Mesenchymal stem cell (in vitro differentiated cells and primary cell): ENCODE measurements at regions not wholly inside any gene's neighbourhood (a gene's known extent, or its start where the extent isn't known, plus 50 kb on each side); places are given as distances from the start of the nearest gene placed in this dataset.
"Not testable (repeated sequence)": the region's sequence is repeated elsewhere in the genome, so short reads cannot be mapped to it uniquely, and the experiment has no call there.

Experiments
- DNase-seq: peaks from one replicate; pipeline ENCODE4 v3.0.0-alpha.2; 2013
- H2AFZ ChIP-seq: one replicate; pipeline ENCODE4 v1.6.1; 2013; ENCODE audit warnings: low read depth, mild to moderate bottlenecking, control low read depth, inconsistent platforms, low read length, moderate library complexity
- H2AK5ac ChIP-seq: 2 replicates; pipeline ENCODE4 v1.6.1; 2013; ENCODE audit warnings: low read length, moderate library complexity, mild to moderate bottlenecking, inconsistent platforms; ENCODE audit not compliant: severe bottlenecking
- H2BK120ac ChIP-seq: one replicate; pipeline ENCODE4 v1.6.1; 2013; ENCODE audit warnings: low read depth, mild to moderate bottlenecking, inconsistent platforms, low read length, moderate library complexity
- H2BK12ac ChIP-seq, 2 experiments: one replicate each; pipeline ENCODE4 v1.6.1; 2013; ENCODE audit warnings: inconsistent platforms in 2 of 2, low read length in 2 of 2, mild to moderate bottlenecking in 2 of 2, moderate library complexity in 2 of 2, control low read depth in 1 of 2
- H2BK15ac ChIP-seq: one replicate; pipeline ENCODE4 v1.6.1; 2013; ENCODE audit warnings: mild to moderate bottlenecking, low read depth, inconsistent platforms; ENCODE audit not compliant: poor library complexity, severe bottlenecking
- H2BK5ac ChIP-seq: 2 replicates; pipeline ENCODE4 v1.6.1; 2013; ENCODE audit warnings: low read depth, mild to moderate bottlenecking, low read length, control low read depth, inconsistent platforms; ENCODE audit not compliant: poor library complexity, severe bottlenecking
- H3K14ac ChIP-seq, 2 experiments: one replicate each; pipeline ENCODE4 v1.6.1; 2013; ENCODE audit warnings: inconsistent platforms in 2 of 2, low read length in 2 of 2, control low read depth in 1 of 2, mild to moderate bottlenecking in 1 of 2, moderate library complexity in 1 of 2
- H3K18ac ChIP-seq, 2 experiments: one replicate each; pipeline ENCODE4 v1.6.1; 2013; ENCODE audit warnings: inconsistent platforms in 2 of 2, low read length in 2 of 2, control low read depth in 1 of 2, low read depth in 1 of 2, mild to moderate bottlenecking in 1 of 2
- H3K23ac ChIP-seq, 2 experiments: one replicate each; pipeline ENCODE4 v1.6.1; 2013; ENCODE audit warnings: inconsistent platforms in 2 of 2, low read length in 2 of 2, mild to moderate bottlenecking in 2 of 2, moderate library complexity in 2 of 2, control low read depth in 1 of 2
- H3K27ac ChIP-seq: 2 replicates; pipeline ENCODE4 v1.5.1; 2013; ENCODE audit warnings: mild to moderate bottlenecking, moderate library complexity, low read length, control low read depth, inconsistent platforms; ENCODE audit not compliant: poor library complexity, severe bottlenecking
- H3K27me3 ChIP-seq, 2 experiments: 2 replicates each; pipeline versions ENCODE4 v1.6.1 to v1.7.0; 2013; ENCODE audit warnings: low read length in 2 of 2, mild to moderate bottlenecking in 2 of 2, moderate library complexity in 2 of 2, control low read depth in 1 of 2, inconsistent platforms in 1 of 2; ENCODE audit not compliant: control insufficient read depth in 1 of 2, insufficient read depth in 1 of 2
- H3K36me3 ChIP-seq, 2 experiments: 2 replicates each; pipeline versions ENCODE4 v1.6.1 to v1.7.0; 2013; ENCODE audit warnings: low read length in 2 of 2, control low read depth in 1 of 2, inconsistent platforms in 1 of 2, low read depth in 1 of 2, mild to moderate bottlenecking in 1 of 2; ENCODE audit not compliant: insufficient read depth in 2 of 2, control insufficient read depth in 1 of 2
- H3K4ac ChIP-seq, 2 experiments: one replicate each; pipeline ENCODE4 v1.6.1; 2013; ENCODE audit warnings: inconsistent platforms in 2 of 2, low read length in 2 of 2, mild to moderate bottlenecking in 2 of 2, moderate library complexity in 2 of 2, control low read depth in 1 of 2, low read depth in 1 of 2
- H3K4me1 ChIP-seq: 2 replicates; pipeline ENCODE4 v1.6.1; 2013; ENCODE audit warnings: low read depth, low read length, control low read depth; ENCODE audit not compliant: control insufficient read depth, insufficient read depth
- H3K4me2 ChIP-seq: 2 replicates; pipeline ENCODE4 v1.6.1; 2013; ENCODE audit warnings: low read length, mild to moderate bottlenecking, inconsistent platforms; ENCODE audit not compliant: poor library complexity, severe bottlenecking
- H3K4me3 ChIP-seq, 2 experiments: 2 replicates each; pipeline versions ENCODE4 v1.5.1 to v1.7.0; 2013; ENCODE audit warnings: low read length in 2 of 2, mild to moderate bottlenecking in 2 of 2, control low read depth in 1 of 2, low read depth in 1 of 2; ENCODE audit not compliant: insufficient read depth in 1 of 2
- H3K79me1 ChIP-seq: replicated peaks from 2 replicates; pipeline ENCODE4 v1.6.1; 2013; ENCODE audit warnings: mild to moderate bottlenecking, control low read depth, low read length, inconsistent platforms; ENCODE audit not compliant: poor library complexity, severe bottlenecking
- H3K9ac ChIP-seq: 2 replicates; pipeline ENCODE4 v1.7.0; 2013; ENCODE audit warnings: mild to moderate bottlenecking, low read length, moderate library complexity
- H3K9me3 ChIP-seq: 2 replicates; pipeline ENCODE4 v1.7.0; 2013; ENCODE audit warnings: mild to moderate bottlenecking, low read length; ENCODE audit not compliant: control insufficient read depth
- H4K8ac ChIP-seq: one replicate; pipeline ENCODE4 v1.6.1; 2013; ENCODE audit warnings: inconsistent platforms, mild to moderate bottlenecking, low read length, moderate library complexity
- H4K91ac ChIP-seq: one replicate; pipeline ENCODE4 v1.6.1; 2013; ENCODE audit warnings: mild to moderate bottlenecking, low read length, inconsistent platforms
- WGBS: methylation state at CpG from one replicate; pipeline ENCODE4 v1.1.7; 2013; ENCODE audit warnings: mixed read lengths; 5-methylcytosine and 5-hydroxymethylcytosine counted together

GRCh38 chr3:96631050-96631449, 183.3 kb upstream of the EPHA6 start:
- Histone ChIP-seq H3K36me3 (no peaks in the 10 kb centered on the region), H3K9ac (no peak overlapping the region), H3K4me1 (no peaks in the 10 kb centered on the region), H2BK120ac (no peak overlapping the region), H3K27me3 (no peaks in the 10 kb centered on the region), H3K79me1 (no peaks in the 10 kb centered on the region), H3K9me3 (peaks cover 12% of the 10 kb centered on the region), H3K23ac (no peak overlapping the region), H3K27ac (no peak overlapping the region), H2BK12ac (no peak overlapping the region), H4K8ac (no peak overlapping the region), H3K4ac (no peak overlapping the region), H2BK5ac (no peak overlapping the region), H2AFZ (no peak overlapping the region), H4K91ac (no peak overlapping the region), H3K18ac (no peak overlapping the region), H2BK15ac (no peak overlapping the region), H3K14ac (no peak overlapping the region), H2AK5ac (no peak overlapping the region), H3K4me2 (no peak overlapping the region), H3K4me3 (no peak overlapping the region)
- no CpG with 5 or more reads among the region's 1 CpG for WGBS
- DNase-seq = no peak

DNA sequence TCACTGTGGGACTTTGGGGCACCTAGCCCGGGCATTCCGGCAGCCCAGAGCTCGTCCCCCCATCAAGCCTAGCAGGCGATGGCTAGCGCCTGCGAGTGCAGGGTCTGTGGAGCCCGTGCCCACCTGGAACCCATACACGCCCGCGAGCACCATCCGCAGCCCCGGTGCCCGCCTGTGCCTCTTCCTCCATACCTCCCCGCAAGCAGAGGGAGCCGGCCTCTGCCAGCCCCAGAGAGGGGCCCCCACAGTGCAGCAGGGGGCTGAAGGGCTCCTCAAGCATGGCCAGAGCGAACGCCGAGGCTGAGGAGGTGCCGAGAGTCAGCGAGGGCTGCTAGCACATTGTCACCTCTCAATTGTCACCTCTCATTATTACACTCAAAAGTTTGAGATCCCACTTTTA, 167.8 kb upstream of the EPHA6 start:
- Histone ChIP-seq H3K9ac (no peak overlapping the region), H2BK15ac (no peak overlapping the region), H3K79me1 (no peaks in the 10 kb centered on the region), H3K23ac (no peak overlapping the region), H2BK12ac (no peak overlapping the region), H3K4me2 (no peak overlapping the region), H2BK120ac (no peak overlapping the region), H3K4me3 (no peak overlapping the region), H2AK5ac (no peak overlapping the region), H3K9me3 (no peaks in the 10 kb centered on the region), H2BK5ac (no peak overlapping the region), H4K91ac (no peak overlapping the region), H3K14ac (no peak overlapping the region), H3K18ac (no peak overlapping the region), H3K4ac (no peak overlapping the region), H4K8ac (no peak overlapping the region), H3K36me3 (no peaks in the 10 kb centered on the region), H3K4me1 (no peaks in the 10 kb centered on the region), H3K27me3 (no peaks in the 10 kb centered on the region), H2AFZ (no peak overlapping the region), H3K27ac (no peak overlapping the region)
- no peak for DNase-seq
- 91% methylated on average over 14 of the region's 20 CpGs for WGBS

DNA sequence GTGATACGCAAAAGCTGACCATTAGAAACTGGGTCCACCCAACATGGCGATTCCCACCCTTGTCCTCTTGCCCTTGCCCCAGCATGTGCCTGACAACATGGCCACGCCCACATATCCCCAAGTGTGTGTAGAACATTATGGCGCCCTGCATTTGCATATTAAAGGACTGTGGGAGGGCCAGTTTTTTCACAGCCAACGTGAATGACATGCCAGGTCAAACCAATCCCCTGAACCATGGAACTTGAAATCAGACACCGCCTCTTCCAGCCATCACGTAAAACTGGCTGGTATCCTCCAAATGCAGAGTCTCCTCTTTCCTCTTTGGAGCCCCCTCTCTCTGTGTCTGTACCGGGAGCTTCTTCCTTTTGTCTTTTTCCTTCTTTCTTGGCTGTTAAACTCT, 156.7 kb upstream of the EPHA6 start:
- H3K23ac ChIP-seq = no peak overlapping the region
- no peak overlapping the region for H2BK15ac ChIP-seq
- no peaks in the 10 kb centered on the region for H3K27me3 ChIP-seq
- H3K14ac ChIP-seq = no peak overlapping the region
- H2AFZ ChIP-seq = no peak overlapping the region
- H3K9me3 ChIP-seq = peaks cover 8% of the 10 kb centered on the region
- 75% methylated on average over 8 of the region's 8 CpGs for WGBS
- no peak for DNase-seq
- H2AK5ac ChIP-seq = no peak overlapping the region
- H3K4me1 ChIP-seq = no peaks in the 10 kb centered on the region
- no peak overlapping the region for H2BK12ac ChIP-seq
- H3K4me2 ChIP-seq = no peak overlapping the region
- H3K79me1 ChIP-seq = no peaks in the 10 kb centered on the region
- no peak overlapping the region for H3K4ac ChIP-seq
- no peak overlapping the region for H3K18ac ChIP-seq
- no peak overlapping the region for H3K9ac ChIP-seq
- H2BK120ac ChIP-seq = no peak overlapping the region
- H4K91ac ChIP-seq = no peak overlapping the region
- H3K36me3 ChIP-seq = no peaks in the 10 kb centered on the region
- no peak overlapping the region for H2BK5ac ChIP-seq
- H4K8ac ChIP-seq = no peak overlapping the region
- H3K4me3 ChIP-seq = no peak overlapping the region
- H3K27ac ChIP-seq = no peak overlapping the region

GRCh38 chr3:96671861-96672595, 142.4 kb upstream of the EPHA6 start:
- WGBS = 77% methylated on average over 7 of the region's 7 CpGs
- H2BK5ac ChIP-seq, H2BK120ac ChIP-seq, H3K27me3 ChIP-seq, H3K4me2 ChIP-seq, H3K4me1 ChIP-seq, H3K9me3 ChIP-seq, H3K27ac ChIP-seq, DNase-seq, H2BK15ac ChIP-seq, H2AFZ ChIP-seq, H3K9ac ChIP-seq, H3K4me3 ChIP-seq, H3K4ac ChIP-seq, H2AK5ac ChIP-seq, H4K8ac ChIP-seq, H3K79me1 ChIP-seq, H3K23ac ChIP-seq, H2BK12ac ChIP-seq, H4K91ac ChIP-seq, H3K18ac ChIP-seq, H3K36me3 ChIP-seq, H3K14ac ChIP-seq: not testable (repeated sequence)
